GM12878 (cell line): ENCODE measurements at regions not wholly inside any gene's neighbourhood (a gene's known extent, or its start where the extent isn't known, plus 50 kb on each side); places are given as distances from the start of the nearest gene placed in this dataset.

Experiments used
- ATAC-seq: fragments of 200-7000 bp; cut with Tn5 transposase; 3 replicates; pipeline ENCODE4 v1.9.1; 2020; ENCODE audit warnings: mild to moderate bottlenecking, moderate library complexity
- BruUV-seq: library from RNA; stranded (reverse); fragments of 400-500 nt; replicated peaks from 2 replicates; lab custom pipeline; 2021; lab: Mats Ljungman, UMichigan
- CTCF ChIA-PET: fragments of 300-600 bp; sonication (Branson Sonifier 250); formaldehyde crosslinking; extraction: SDS; loops from one replicate; lab custom pipeline; 2021; ENCODE audit warnings: inconsistent platforms; lab: Yijun Ruan, JAX
- POLR2A ChIA-PET: fragments of 350-600 bp; formaldehyde crosslinking; extraction: SDS; loops from one replicate; lab custom pipeline; 2021; ENCODE audit warnings: inconsistent platforms; lab: Charles Lee
- RAD21 ChIA-PET: fragments of 300-600 bp; sonication (Branson Sonifier 250); formaldehyde crosslinking; loops from one replicate; lab custom pipeline; 2023; ENCODE audit warnings: antibody characterized with exemption; ENCODE audit not compliant: unreplicated experiment; lab: Charles Lee
- SMC1A ChIA-PET: fragments of 300-600 bp; sonication (Branson Sonifier 250); formaldehyde crosslinking; loops from one replicate; lab custom pipeline; 2023; ENCODE audit not compliant: unreplicated experiment, uncharacterized antibody; lab: Charles Lee
- DNase-seq: peaks from one replicate; pipeline ENCODE4 v3.0.0-alpha.2; 2011; ENCODE audit warnings: low read depth, low spot score
- FAIRE-seq: peaks from 3 replicates; lab custom pipeline; 2011; peaks lifted over from hg19 to GRCh38; lab: Jason Lieb, UNC
- H2AFZ ChIP-seq: 2 replicates; pipeline ENCODE4 v1.6.0; 2011; ENCODE audit warnings: low read depth, low read length, control low read depth; ENCODE audit not compliant: control insufficient read depth
- H3K27ac ChIP-seq: 2 replicates; pipeline ENCODE4 v1.5.1; 2011; ENCODE audit warnings: control low read depth; ENCODE audit not compliant: control insufficient read depth, insufficient read depth
- H3K27me3 ChIP-seq, 2 experiments: replicated peaks in 1 of 2; 2 replicates each; pipeline versions ENCODE4 v1.6.0 to v1.6.1; 2011; ENCODE audit warnings: low read length in 1 of 2; ENCODE audit not compliant: control insufficient read depth in 2 of 2, insufficient read depth in 2 of 2
- H3K36me3 ChIP-seq, 2 experiments: 2 replicates each; pipeline ENCODE4 v1.5.1; 2011; ENCODE audit warnings: low read length in 1 of 2; ENCODE audit not compliant: control insufficient read depth in 2 of 2, insufficient read depth in 2 of 2
- H3K4me1 ChIP-seq: 2 replicates; pipeline ENCODE4 v1.6.1; 2011; ENCODE audit warnings: mild to moderate bottlenecking, low read length, moderate library complexity, mixed read lengths; ENCODE audit not compliant: control insufficient read depth, insufficient read depth
- H3K4me2 ChIP-seq: 2 replicates; pipeline ENCODE4 v1.6.0; 2011; ENCODE audit warnings: control low read depth; ENCODE audit not compliant: control insufficient read depth, insufficient read depth
- H3K4me3 ChIP-seq: fragments of 200-600 bp; sonication (generic); 2 replicates; pipeline ENCODE4 v1.5.1; 2016
- H3K79me2 ChIP-seq: 2 replicates; pipeline ENCODE4 v1.6.0; 2011; ENCODE audit warnings: low read length; ENCODE audit not compliant: control insufficient read depth, insufficient read depth
- H3K9ac ChIP-seq: 2 replicates; pipeline ENCODE4 v1.8.0; 2011; ENCODE audit warnings: low read length, control low read depth, mixed read lengths; ENCODE audit not compliant: control insufficient read depth, insufficient read depth
- H3K9me3 ChIP-seq: replicated peaks from 3 replicates; pipeline ENCODE4 v1.5.1; 2011; ENCODE audit warnings: mild to moderate bottlenecking, low read length; ENCODE audit not compliant: control insufficient read depth, insufficient read depth
- H4K20me1 ChIP-seq: 2 replicates; pipeline ENCODE4 v1.6.0; 2011; ENCODE audit not compliant: control insufficient read depth, insufficient read depth
- CBFB ChIP-seq: IDR thresholded peaks from 2 replicates; pipeline ENCODE4 v1.6.1; 2016; ENCODE audit warnings: antibody characterized with exemption, low read depth
- DPF2 ChIP-seq: fragments of 450-650 bp; IDR thresholded peaks from 2 replicates; pipeline ENCODE4 v1.6.1; 2017; ENCODE audit warnings: mild to moderate bottlenecking
- E4F1 ChIP-seq: fragments of 450-650 bp; IDR thresholded peaks from 2 replicates; pipeline ENCODE4 v1.6.1; 2018; ENCODE audit warnings: borderline replicate concordance, mild to moderate bottlenecking; ENCODE audit not compliant: partially characterized antibody
- HDGF ChIP-seq: fragments of 450-650 bp; IDR thresholded peaks from 2 replicates; pipeline ENCODE4 v1.6.1; 2016; ENCODE audit warnings: antibody characterized with exemption
- LARP7 ChIP-seq: fragments of 450-650 bp; IDR thresholded peaks from 2 replicates; pipeline ENCODE4 v1.6.1; 2017; ENCODE audit warnings: mild to moderate bottlenecking
- NFIC ChIP-seq: IDR thresholded peaks from 2 replicates; pipeline ENCODE4 v1.6.1; 2012; ENCODE audit warnings: low read depth, mild to moderate bottlenecking, inconsistent platforms, low read length, moderate library complexity
- NR2C1 ChIP-seq: fragments of 450-650 bp; IDR thresholded peaks from 2 replicates; pipeline ENCODE4 v1.6.1; 2017; ENCODE audit warnings: antibody characterized with exemption, mild to moderate bottlenecking, moderate library complexity
- NR2F1 ChIP-seq: fragments of 450-650 bp; conservative IDR thresholded peaks from 2 replicates; pipeline ENCODE4 v1.6.1; 2017; ENCODE audit warnings: mild to moderate bottlenecking
- RELB ChIP-seq: fragments of 450-650 bp; IDR thresholded peaks from 2 replicates; pipeline ENCODE4 v1.6.1; 2017; ENCODE audit warnings: low read depth, mild to moderate bottlenecking, moderate library complexity
- USF2 ChIP-seq: IDR thresholded peaks from 2 replicates; pipeline ENCODE4 v1.6.1; 2011; ENCODE audit warnings: low read depth, low read length, improper control_type of control experiment, borderline replicate concordance
- WGBS: methylation state at CpG from one replicate; pipeline ENCODE4 v1.1.6; 2016; ENCODE audit warnings: low lambda C conversion rate; ENCODE audit not compliant: insufficient replicate concordance, insufficient coverage; ENCODE audit errors: missing lambda C conversion rate; 5-methylcytosine and 5-hydroxymethylcytosine counted together
- in situ Hi-C: fragments of 300-500 bp; cut with MboI; formaldehyde crosslinking; loops from 9 replicates; pipeline ENCODE4 v1.14.3; 2018; ENCODE audit warnings: mixed read lengths
- intact Hi-C: fragments of 100-400 bp; cut with micrococcal nuclease; formaldehyde crosslinking; loops from one replicate; pipeline ENCODE4 v1.14.2; 2022; ENCODE audit not compliant: unreplicated experiment

GRCh38 chr12:20126601-20127000 lies 241.7 kb upstream of the PDE3A start (continued):
- no peak for TF ChIP-seq USF2
- TF ChIP-seq NFIC, result no peak
- TF ChIP-seq CBFB, result no peak
- no peak for TF ChIP-seq DPF2

- Histone ChIP-seq H3K27me3 (no peaks in the 10 kb centered on the region), H4K20me1 (no peaks in the 10 kb centered on the region), H3K36me3 (no peaks in the 10 kb centered on the region), H3K4me1 (no peaks in the 10 kb centered on the region), H3K27ac (no peak overlapping the region), H2AFZ (no peak overlapping the region), H3K79me2 (no peaks in the 10 kb centered on the region), H3K4me3 (no peak overlapping the region), H3K4me2 (no peak overlapping the region), H3K9me3 (no peaks in the 10 kb centered on the region), H3K9ac (no peak overlapping the region)
- no peak for FAIRE-seq
- BruUV-seq, result no TSS peak
- no peak for ATAC-seq
- ChIA-PET SMC1A (interaction anchor here (0.8 kb wide), 1 partner anchor 84 kb away, joined by 4 read pairs; no protein-coding TSS in a partner anchor), POLR2A (no interaction called here), CTCF (no interaction called here), RAD21 (interaction anchor here (2.4 kb wide), 1 partner anchor 211 kb away, joined by 8 read pairs; no protein-coding TSS in a partner anchor)
- DNase-seq, result no peak
- intact Hi-C loops (no loop called here), in situ Hi-C loops (no loop called here)
- TF ChIP-seq E4F1 (no peak), HDGF (no peak), LARP7 (no peak), RELB (no peak), NR2F1 (no peak), NR2C1 (no peak)
- 0% methylated on average over 2 of the region's 2 CpGs for WGBS
Observed at GRCh38 chr12:20127413-20127812, 240.9 kb upstream of the PDE3A start.
